GM21381 (cell line): ENCODE measurements at regions not wholly inside any gene's neighbourhood (a gene's known extent, or its start where the extent isn't known, plus 50 kb on each side); places are given as distances from the start of the nearest gene placed in this dataset.

Source experiments
- ATAC-seq: cut with Tn5 transposase; IDR thresholded peaks from one replicate; pipeline ENCODE4 v1.9.1; 2021; ENCODE audit warnings: mild to moderate bottlenecking, moderate library complexity; ENCODE audit not compliant: unreplicated experiment

GRCh38 chr5:1748271-1748670, 51.4 kb downstream of the MRPL36 start:
- ATAC-seq = no peak

- no peak for ATAC-seq
Measured at GRCh38 chr5:1747803-1748085, 51.9 kb downstream of the MRPL36 start.

- ATAC-seq = no peak
Measured at GRCh38 chr5:1747079-1747802, 52.4 kb downstream of the MRPL36 start.

GRCh38 chr5:1746371-1747078, 53.1 kb downstream of the MRPL36 start:
- no peak for ATAC-seq

GRCh38 chr5:1745796-1746370, 53.8 kb downstream of the MRPL36 start:
- ATAC-seq = no peak

- no peak for ATAC-seq
Measured at GRCh38 chr5:1745123-1745795, 54.4 kb downstream of the MRPL36 start.

GRCh38 chr5:1744393-1745122, 55.1 kb downstream of the MRPL36 start:
- ATAC-seq = no peak

GRCh38 chr5:1743769-1744085, 55.9 kb downstream of the MRPL36 start:
- ATAC-seq = no peak

- ATAC-seq = no peak
Measured at GRCh38 chr5:1743061-1743768, 56.4 kb downstream of the MRPL36 start.

GRCh38 chr5:1737790-1738405, 61.7 kb downstream of the MRPL36 start:
- no peak for ATAC-seq

- no peak for ATAC-seq
Measured at GRCh38 chr5:1736889-1737711, 62.5 kb downstream of the MRPL36 start.

GRCh38 chr5:1736065-1736464, 63.6 kb downstream of the MRPL36 start:
- ATAC-seq = no peak

- ATAC-seq = no peak
Measured at GRCh38 chr5:1735320-1735970, 64.2 kb downstream of the MRPL36 start.

GRCh38 chr5:1734908-1735289, 64.7 kb downstream of the MRPL36 start:
- ATAC-seq = no peak

GRCh38 chr5:1734271-1734907, 65.2 kb downstream of the MRPL36 start:
- ATAC-seq = no peak

- no peak for ATAC-seq
Measured at GRCh38 chr5:1733369-1733768, 66.3 kb downstream of the MRPL36 start.

GRCh38 chr5:1732945-1733344, 66.7 kb downstream of the MRPL36 start:
- no peak for ATAC-seq

GRCh38 chr5:1732238-1732941, 67.2 kb downstream of the MRPL36 start:
- ATAC-seq = no peak
